GM12874 (cell line): ENCODE measurements at regions not wholly inside any gene's neighbourhood (a gene's known extent, or its start where the extent isn't known, plus 50 kb on each side); places are given as distances from the start of the nearest gene placed in this dataset.

ENCODE experiments used
- CTCF ChIP-seq: IDR thresholded peaks from 2 replicates; pipeline ENCODE4 v1.5.1; 2011; ENCODE audit warnings: low read depth, mild to moderate bottlenecking, control low read depth, low read length, moderate library complexity; ENCODE audit not compliant: insufficient read depth

DNA sequence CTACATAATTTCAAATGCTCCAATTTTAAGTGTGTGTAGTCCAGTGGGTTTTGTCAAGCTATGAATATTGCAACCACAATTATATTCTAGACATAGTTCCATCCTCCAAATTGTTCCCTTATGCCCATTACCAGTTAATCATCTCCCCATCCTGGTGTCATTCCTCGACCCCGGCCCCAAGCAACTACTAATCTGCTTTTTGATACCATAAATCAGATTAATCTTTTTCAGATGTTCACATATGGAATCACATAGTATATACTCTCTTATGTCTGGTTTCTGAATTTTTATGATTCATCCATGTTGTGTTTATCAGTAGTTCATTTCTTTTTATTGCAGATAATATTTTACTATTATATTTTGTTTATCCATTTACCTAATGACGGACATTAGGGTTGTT lies 148.4 kb upstream of the RORB start:
- TF ChIP-seq CTCF: no peak

GRCh38 chr9:74355107-74355506 lies 142.0 kb upstream of the RORB start:
- no peak for TF ChIP-seq CTCF

DNA sequence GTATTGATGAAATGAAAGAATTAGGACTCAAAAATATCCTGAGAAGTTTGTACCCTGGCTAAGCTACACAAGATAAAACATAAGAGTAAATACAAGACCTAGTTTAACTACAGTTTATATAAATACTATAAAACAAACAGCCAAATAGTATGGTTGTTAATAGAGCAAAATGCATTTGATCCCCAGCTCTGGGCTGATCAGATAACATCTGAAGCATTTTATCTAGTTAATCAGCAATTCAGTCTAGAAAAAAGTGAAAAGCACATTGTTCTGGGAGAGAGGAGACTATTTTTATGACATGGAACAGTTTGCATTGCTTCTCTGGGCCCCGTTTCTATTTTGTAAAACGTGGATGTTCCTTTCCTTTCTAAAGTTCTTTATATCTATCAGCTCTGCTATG lies 139.6 kb upstream of the RORB start:
- TF ChIP-seq CTCF: no peak

DNA sequence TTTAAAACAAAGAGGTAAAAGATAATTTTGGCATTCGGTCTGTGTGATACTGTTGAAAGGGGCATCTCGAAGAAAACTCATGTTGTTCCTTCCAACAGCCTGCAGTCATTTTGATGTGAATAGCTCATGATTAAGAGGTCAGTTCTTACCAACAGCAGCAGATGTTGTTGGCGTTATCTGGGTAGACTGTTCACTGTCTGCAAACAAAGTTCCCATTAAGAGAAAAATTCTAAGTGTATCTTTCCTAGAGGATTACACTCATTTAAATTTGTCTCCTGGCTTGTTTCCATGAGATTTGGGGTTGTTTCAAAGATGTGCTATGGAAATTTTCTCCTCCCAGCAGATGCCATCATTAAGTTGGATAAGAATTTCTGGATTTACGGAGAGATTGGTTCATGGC lies 138.2 kb upstream of the RORB start:
- TF ChIP-seq CTCF: no peak

DNA sequence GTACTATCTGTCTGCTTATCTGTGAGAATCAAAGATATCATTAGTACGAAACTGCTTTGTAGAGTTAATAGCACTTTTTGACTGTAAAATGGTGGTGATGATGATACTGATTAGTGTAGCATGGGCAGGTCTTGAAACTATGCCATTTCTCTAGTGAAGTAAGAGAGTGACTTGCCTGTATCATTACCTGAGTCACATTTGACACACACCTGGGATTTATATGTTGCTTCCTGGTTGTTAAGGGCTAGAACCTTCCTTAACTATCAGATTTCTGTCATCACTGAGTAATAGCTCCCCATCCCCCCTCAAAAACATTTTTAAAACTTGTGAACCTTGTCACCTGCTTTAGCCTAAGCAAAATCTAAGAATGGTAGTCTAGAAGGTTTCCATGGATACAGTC lies 135.6 kb upstream of the RORB start:
- no peak for TF ChIP-seq CTCF

- no peak for TF ChIP-seq CTCF
Observed at GRCh38 chr9:74362423-74362822, 134.7 kb upstream of the RORB start.

DNA sequence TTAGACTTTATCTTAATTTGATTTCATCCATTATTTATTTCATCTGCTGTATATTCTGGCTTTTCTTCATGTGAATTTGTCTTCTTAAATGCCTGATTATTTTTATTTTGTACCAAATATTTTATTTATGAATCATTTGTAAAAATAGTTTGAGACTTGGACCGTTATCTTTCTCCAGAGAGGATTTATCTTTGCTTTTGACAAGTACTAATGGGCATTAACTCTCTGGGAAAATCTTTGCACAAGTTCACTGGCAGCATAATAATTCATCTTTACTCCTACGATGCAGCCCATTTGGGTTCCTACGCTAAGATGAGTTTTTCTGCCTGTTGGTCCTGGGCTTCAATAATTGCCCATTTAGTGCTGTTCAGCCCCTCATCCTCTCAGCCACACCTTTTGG lies 131.0 kb upstream of the RORB start:
- no peak for TF ChIP-seq CTCF

DNA sequence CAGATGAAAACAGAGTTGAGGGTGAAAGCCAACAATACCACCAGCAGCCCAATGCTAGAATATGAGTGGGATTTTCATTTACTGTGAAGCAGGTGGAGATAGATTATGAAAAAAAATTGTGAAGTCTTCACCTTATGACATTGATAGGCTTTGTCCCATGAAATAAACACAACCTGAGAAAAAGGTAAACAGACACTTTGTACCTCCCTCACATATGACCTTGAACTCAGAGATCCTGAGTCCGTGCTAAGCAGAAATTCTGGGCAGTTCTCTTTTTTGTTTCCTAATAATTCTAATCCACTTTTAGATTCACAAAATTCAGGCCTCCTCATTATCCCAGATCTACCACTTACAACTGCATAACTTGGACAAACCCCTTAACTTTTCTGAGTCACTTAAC lies 127.3 kb upstream of the RORB start:
- no peak for TF ChIP-seq CTCF
